NCI-H345 treated with DMSO at 0.1 percent for 48 hours (cell line): ENCODE measurements at regions not wholly inside any gene's neighbourhood (a gene's known extent, or its start where the extent isn't known, plus 50 kb on each side); places are given as distances from the start of the nearest gene placed in this dataset.
"Not testable (repeated sequence)": the region's sequence is repeated elsewhere in the genome, so short reads cannot be mapped to it uniquely, and the experiment has no call there.

Experiments used
- DNase-seq: peaks from one replicate; lab custom pipeline; 2025; ENCODE audit not compliant: unreplicated experiment; lab: John Stamatoyannopoulos, UW

DNA sequence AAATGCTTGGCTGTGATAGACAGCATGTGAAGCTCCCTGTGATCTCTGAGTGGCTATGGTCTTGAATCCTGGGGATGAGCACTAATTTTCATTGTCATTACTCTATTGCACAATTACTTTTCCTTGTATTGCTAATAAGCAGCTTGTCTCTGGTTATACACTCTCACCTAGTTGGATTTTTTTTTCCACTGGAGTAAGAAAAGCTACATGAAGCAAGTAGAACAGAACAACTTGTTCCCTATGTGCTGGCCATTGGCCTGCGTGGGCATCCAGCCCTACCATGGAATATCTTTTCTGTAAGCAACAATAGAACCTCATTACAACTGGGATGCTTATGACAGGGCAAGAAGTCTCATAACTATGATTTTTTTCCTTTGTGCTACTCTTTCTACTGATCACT, 807.4 kb downstream of the TNS3 start:
- DNase-seq = no peak

DNA sequence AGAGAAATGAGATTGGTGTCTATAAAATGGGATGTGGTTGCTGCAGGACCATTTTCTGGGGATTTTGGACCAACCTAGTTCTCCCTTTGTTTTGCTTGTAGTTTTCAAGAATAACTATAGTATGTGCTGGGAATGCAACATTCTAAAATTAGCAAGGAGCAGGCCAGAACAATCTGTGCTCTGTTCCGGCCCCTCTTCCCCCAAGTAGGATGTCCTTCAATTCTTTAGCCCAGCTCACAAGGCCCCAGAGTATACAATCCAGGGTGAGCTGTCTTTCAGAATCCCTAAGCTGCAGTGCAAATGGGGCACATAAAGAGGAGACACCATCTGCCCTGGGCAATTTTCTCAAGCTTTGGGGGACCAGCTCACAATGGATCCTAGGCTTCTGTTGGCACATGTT, 809.1 kb downstream of the TNS3 start:
- DNase-seq = no peak

DNA sequence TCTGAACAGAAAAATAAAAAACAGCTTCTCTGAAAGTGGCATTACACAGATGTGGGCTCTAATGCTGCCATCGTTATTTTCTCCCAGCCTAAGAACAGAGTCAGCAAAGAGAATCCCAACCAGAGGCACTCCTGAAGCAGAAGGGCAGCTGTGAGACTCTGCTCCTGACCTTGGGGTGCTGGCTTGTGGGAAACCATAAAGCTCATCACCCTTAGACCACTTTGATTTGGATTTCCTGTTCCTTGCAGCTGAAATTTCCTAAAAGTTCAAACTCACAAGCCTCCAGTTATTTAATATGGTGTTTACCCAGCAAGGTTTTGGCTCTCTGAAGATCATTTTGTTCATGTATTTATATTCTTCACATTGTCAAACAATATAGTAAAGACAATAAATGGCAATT, 814.8 kb downstream of the TNS3 start:
- DNase-seq = no peak

DNA sequence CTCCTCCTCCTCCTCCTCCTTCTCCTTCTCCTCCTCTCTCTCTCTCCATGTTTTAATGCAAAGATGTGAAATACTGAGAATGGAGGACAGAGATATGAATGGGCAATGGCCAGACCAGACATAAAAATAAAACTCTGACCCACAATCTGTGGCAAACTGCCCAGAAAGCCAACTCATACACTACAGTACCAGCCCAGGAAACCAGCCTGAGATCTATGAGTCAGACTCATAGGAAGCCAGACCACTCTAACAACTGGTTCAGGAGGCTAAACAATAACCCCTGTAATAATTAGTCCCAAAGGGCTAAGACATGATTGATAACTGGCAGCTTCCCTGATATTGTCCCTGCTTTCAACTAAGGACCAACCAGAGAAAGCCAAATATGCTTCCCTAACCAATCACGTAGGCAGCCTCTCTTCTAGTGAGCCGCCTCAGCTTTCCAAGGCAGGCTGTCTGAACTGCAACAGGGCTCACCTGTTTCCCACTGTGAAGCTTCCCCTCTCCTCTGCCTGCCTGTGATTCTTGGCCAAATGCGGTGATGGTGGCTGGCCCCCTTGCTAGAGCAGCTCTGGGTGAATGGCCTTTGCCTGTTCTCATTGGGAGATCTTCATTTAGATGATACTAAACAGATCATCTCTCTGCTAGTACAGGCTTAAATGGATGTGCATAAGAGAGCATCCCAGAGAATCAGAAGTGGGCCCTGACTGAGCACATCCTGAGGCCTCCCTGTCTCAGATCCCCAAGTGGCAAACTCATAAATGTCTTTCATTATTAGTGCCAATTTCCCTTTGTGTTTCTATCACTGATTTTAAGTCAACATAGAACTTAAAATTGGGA, 817.6 kb downstream of the TNS3 start:
- DNase-seq = no peak

DNA sequence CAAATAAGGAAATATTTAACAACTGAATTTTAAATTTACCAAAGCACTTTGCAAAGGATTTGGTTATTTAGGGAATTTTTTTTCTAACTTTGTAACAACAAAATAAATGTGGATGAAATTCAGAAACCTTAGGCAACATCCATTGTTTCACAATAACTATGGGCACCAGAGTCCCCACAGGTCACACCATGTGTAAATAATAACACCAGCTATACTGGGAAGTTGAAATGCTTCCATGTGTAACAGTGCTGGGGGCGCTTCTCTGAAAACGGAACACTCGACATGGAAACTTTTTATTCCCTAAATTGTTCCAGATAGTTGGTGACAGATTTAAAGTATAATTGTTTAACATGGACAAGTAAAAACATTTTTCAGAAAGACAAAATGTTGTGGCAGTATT, 818.6 kb downstream of the TNS3 start:
- DNase-seq = no peak

DNA sequence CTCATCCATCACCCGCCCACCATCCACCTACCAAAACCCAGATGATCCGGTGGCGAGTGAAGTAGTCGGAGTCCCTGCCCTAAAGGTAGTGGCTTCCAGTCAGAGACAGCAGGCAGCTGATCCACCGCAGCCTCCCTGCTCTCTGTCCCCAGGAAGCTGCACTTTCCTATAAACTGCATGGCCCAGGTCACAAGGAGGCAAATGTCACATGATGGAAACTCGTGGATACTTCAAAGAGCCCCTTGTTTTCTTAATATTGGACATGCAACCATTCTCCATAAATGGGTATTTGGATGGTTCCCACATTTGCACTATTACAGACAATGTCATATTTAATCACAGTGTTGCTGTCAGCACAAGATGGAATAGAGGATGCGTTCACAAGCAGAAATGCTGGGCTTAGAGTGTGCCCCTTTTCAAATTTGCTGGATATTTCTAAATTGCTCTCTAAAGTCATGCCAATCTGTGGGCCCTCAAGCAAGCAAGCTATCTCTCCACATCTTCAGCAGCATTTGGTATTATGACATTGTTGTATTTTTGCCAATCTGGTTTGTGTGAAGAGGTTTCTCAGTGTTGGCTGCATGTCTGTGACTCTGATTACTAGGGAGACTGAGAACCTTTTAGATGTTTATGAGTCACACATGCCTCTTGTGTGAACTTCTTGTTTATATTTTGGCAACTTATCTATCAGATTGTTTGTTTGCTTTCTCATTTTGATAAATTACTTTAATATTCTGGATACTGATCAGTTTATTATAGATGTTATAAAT, 822.0 kb downstream of the TNS3 start:
- no peak for DNase-seq

DNA sequence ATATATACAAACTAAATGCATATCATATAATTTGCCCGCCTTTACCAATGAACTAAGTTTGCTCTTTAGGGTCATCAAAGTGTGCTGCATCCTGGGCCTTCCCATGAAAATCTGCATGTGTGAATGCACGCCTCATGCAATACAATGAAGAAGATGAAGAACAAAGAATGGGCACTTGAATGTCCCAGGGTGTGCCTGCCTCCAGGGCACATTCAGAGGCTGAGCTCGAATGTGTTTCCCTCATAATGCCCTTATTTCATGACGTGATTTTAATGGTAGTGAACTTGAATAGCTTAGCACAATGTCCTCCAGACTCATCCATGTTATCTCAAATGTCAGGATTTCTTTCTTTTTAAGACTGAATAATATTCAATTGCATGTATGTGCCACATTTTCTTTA, 824.9 kb downstream of the TNS3 start:
- no peak for DNase-seq

DNA sequence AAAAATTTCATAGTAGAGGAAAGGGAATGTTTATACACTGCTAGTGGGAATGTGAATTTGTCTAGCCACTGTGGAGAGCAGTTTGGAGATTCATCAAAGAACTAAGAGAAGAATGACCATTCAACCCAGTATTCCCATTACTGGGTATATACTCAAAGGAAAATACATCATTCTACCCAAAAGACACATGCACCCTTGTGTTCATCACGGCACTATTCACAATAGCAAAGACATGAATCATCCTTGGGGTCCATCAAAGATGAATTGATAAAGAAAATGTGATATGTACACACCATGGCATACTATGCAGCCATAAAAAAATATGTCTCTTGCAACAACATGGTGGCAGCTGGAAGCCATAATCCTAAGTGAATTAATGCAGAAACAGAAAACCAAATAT, 825.7 kb downstream of the TNS3 start:
- DNase-seq = no peak

DNA sequence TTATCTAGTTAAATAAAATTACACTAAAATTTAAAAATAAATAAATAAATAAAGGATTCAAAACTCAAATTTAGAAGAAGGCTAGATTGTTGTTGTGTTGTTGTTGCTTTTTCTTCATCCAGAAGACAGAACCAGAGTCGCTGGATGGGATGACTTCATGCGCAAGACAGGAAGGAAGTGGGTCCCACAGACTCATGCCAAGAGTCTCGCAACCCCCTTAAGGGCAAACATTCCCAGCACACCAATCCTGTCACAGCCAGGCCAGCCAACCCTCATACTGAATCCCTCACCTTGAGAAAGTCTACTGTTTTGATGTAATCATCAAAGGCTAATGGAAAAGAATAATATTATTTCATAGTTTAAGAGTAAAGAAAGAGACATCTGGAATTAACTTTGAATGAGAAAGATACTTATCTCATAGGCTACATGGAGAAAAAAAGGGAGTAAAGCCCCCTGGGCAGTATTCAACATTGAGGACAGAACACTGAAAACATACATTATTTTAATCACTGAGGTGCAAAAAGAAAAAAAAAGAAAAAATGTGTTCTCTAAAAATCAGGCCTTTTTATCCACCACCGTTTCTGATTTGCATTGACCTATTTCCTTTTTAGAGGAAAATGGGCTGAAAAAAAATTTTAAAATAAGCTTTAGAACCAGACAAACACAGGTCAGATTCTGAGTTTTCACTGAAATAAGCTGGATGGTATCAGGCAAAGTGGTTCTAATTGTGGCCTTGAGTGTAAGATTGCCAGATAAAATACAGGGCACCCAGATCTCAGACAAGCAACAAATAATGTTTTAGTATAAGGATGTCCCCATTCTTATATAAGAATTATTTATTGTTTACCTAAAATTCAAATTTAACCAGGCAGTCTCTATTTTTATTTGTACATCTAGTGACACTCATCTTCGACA, 826.5 kb downstream of the TNS3 start:
- DNase-seq = no peak

DNA sequence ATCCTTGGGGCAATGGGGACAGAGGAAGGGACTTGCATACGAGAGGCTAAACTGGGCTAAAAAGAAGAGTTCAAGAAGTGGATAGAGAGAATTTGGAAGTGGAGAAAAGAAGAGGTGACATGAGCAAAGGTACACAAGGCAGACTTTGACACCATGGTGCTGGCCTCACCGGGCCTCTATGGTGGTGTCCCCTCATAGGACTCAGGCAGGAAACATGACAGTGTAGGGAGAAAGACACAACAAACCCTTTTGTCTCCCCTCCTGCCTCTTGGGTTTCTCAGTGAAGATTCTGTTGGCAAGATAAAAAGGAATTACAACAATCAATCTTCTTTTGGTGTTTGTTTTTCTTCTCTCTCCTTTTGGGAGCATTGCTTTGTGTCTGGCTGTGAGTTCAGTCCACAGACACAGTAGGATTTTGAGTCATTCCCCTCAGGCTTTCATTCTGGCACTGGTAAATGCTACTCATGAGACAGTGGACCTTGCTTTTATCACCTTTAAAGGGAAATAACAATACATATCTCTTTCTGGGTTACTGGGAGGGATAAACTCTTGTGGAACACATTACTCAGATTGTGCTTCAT, 827.7 kb downstream of the TNS3 start:
- DNase-seq = no peak

DNA sequence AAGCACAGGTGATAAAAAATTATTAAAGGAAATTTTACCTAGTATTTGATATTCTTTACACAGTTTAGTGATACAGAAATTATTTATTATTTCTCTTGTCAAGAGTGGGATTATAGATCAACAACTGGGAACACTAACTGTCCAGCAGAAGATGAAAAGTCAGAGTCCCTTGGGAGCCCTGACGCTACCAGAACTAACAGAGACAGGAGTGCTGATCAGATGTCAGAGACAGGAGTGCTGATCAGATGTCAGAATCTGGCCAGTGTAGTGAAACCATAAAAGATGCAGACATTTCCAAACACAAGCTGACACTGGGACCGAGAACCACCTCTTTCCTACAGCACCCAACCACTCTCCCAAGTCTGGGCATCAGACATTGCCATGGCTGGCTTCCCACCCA, 828.2 kb downstream of the TNS3 start:
- no peak for DNase-seq

DNA sequence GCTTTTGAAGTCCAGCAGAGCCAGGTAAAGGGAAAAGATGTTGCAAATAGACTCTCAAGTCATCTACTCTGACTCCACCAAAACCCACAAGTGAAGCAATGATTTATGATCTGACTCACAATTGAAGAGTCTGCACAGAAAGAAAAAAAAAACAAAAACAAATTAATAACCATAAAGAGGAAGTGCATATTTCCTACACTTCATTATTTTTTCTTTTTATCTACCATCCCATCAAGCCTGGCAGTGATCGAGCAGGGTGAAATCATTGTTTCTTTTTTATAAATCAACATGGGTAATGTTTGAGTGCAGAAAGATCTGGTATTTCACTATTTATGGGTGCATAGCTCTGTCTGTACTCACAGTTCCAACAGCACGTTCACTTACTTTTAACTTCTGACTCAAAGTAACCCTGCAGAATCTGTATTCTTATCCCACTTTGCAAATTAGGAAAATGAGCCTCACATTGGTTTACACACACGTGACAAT, 829.0 kb downstream of the TNS3 start:
- DNase-seq = no peak

DNA sequence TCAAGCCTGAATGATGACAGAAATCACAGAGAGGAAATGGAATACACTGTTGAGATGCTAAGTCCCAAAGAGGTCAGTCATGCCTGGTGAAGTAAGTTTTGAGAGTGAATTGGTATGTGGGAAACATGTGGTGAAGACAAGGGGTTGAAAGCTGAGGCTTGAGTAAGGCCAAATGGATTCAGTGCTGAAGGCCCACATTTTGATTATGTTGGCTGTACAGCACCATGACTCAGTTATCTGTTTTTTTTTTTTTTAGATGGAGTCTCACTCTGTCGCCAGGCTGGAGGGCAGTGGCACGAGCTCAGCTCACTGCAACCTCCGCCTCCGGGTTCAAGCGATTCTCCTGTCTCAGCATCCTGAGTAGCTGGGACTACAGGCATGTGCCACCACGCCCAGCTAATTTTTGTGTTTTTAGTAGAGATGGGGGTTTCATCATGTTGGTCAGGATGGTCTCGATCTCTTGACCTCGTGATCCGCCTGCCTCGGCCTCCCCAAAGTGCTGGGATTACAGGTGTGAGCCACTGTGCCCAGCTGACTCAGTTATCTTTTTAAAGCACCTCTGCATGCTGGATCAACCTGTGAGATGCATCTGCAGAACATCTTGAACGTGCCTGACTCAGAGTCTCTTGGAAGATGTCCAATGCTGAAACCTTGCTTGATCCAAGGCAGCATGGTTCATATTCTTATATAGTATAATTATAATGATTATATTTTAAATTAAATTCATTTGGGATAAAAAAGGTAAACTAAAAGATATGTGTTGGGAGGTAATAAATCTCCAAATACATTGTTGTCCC, 829.8 kb downstream of the TNS3 start:
- DNase-seq = not testable (repeated sequence)

DNA sequence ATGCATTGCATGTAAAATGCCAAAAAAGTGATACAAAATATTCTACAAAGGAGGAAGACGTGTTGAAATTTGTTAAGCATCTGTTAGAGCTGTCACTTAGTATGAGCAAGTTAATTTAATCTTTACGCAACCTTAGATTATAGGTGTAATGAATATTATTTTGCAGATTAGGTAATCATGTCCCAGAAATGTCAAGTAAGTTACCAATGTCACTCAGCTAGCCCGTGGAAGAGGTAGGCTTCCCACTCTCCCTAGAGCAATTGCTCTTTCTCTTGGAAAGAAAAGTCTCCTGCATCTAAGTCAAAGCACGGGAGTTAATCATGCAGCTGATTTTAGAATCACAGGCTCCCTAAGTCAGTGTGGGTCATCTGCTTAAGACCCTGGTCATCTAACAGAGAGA, 830.4 kb upstream of the IGFBP3 start:
- DNase-seq = no peak

DNA sequence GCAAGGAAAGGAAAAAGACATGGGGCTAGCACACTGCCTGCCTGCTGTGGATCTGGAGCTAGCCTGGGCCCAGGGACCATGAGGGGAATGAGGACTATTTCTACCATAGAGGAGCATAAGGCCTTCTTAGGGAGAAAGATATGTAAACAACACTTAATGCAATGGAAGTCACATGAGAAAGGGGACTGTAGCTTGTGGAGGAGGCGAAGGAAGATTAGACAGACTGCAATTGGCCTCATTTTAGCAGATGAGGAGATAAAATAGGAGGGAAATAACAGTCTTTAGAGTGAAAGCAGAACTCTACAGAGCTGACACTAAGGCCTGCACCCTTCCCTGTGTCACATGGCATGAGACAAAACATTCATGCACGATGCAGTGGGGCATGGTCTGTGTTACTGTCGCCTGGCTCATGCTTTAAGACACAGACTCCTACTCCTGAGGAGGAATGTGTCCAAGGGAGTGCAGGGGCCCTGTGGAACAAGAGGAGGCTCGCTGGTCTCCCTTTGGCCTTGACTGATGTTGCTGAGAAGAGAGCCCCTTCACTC, 829.3 kb upstream of the IGFBP3 start:
- DNase-seq = no peak

DNA sequence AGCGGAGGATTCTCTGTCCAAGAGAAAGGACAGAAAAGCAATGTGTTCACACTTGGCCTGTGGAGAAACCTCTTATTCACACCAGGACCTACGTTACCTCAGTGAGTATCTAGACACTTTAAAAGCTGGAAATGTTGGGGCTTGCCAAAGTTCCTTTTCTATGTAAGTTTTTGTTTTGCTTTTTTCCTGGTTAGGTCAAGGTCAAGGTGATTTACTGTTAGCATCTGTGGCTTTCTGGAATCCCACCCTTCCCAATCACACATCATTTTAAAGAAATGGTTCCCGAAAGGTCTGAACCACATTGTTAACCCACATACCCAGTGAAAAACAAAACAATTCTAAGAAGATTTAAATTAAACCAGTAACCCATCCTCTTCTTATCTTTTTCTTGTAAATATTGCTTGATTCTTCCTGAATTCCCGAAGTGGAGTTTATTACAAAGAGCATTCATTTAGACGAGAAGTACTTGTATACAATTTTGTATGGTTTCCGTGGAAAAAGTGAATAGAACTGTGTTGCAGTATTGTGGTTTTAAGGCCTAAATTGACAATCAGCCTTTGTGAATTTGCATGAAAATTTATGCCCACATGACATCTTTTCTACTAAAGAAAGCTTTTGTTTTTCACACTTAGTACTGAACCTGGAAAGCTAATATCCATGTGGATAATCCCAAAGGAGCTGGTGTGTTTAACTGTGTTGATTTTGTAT, 827.0 kb upstream of the IGFBP3 start:
- DNase-seq = no peak

DNA sequence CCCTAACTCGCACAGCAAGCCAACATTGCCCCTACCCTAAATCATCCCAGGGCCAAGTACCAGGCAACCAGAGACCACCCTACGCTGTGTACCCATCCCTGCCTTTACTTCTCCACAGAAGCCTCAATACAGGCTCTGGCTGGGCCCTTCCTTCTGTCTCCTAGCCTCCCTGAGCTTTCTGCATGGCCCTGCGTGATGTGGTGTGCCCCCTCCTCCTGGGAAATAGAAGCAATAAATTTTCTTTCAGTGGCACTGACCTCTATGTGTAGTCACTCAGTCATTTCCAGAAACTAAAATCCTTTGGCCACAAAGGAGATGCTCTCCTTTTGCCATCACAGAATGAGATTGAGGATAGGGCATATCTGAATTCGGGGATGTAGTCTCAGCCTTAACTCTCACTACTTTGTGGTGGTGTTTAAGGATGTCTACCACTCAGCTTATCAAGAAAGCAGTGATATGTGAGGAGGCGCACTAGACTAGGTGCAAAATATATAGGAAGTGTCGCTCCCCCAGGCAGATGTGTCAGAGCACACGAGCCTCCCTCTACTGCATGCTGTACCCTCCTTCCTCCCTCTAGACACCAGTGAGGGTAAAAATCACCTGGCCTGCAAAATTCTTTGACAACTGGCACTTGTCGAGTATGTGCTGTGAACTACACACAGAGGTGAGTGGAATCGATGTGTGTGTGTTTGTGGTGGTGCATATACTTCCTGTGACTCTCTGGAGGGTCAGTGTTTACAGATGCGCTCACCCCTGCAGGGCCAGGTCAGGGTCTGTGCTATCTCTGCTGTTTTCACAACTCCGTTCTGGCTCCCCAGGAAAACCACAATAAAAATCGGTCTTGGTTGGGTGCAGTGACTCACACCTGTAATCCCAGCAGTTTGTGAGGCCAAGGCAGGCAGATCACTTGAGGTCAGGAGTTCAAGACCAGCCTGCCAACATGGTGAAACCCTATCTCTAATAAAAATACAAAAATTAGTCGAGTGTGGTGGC, 825.9 kb upstream of the IGFBP3 start:
- no peak for DNase-seq

DNA sequence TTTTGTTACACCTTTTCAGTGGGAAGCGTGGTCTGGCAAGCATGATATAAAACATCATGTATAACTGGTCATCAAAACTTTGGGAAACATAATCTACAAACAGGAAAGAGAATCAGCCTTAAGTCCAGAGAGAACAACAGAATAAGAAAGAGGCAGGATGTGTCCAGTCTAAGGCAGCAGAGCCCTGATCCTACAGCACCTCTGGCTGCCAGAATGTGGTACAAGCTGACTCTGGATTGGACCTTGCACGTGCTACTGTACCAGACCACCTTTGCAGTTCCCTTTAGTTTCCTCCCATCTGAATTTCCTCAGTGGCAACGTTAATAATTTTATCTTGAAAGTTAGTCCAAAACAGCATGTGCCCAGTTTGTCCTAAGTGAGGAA, 824.6 kb upstream of the IGFBP3 start:
- DNase-seq = no peak
